ENCODE measurements at regions not wholly inside any gene's neighbourhood (a gene's known extent, or its start where the extent isn't known, plus 50 kb on each side); places are given as distances from the start of the nearest gene placed in this dataset.

GRCh38 chr10:9209105-9209798 lies 1154.8 kb downstream of the GATA3 start:
- Histone ChIP-seq H3K9me3 (ENCODE audit: low read depth) (no peaks in the 10 kb centered on the region), H3K4me1 (no peaks in the 10 kb centered on the region), H3K9ac (no peak overlapping the region), H3K4me3 (no peak overlapping the region), H2AFZ (replicated peaks) (no peak overlapping the region), H3K79me2 (ENCODE audit: low read depth) (no peaks in the 10 kb centered on the region), H4K20me1 (ENCODE audit: low read depth) (no peaks in the 10 kb centered on the region), H3K36me3 (no peaks in the 10 kb centered on the region), H3K4me2 (no peak overlapping the region), H3K27ac (no peak overlapping the region), H3K27me3 (peaks cover 8% of the 10 kb centered on the region), H3F3A (ENCODE audit: low read depth) (no peaks in the 10 kb centered on the region)
- no peak overlapping the region for H3K4me3 Mint-ChIP-seq
- no peaks in the 10 kb centered on the region for H3K9me3 Mint-ChIP-seq
- peak; percentile 79 for DNase-seq (ENCODE audit: low spot score)
- H3K4me1 Mint-ChIP-seq, result no peaks in the 10 kb centered on the region
- no peak overlapping the region for H3K27ac Mint-ChIP-seq
- TF ChIP-seq CTCF (IDR thresholded peaks at IDR 0.05) (peak; percentile 89), EZH2 (IDR thresholded peaks at IDR 0.05) (no peak)
- no peaks in the 10 kb centered on the region for H3K27me3 Mint-ChIP-seq (ENCODE audit: insufficient read depth, low read depth)
- H3K36me3 Mint-ChIP-seq, result no peaks in the 10 kb centered on the region

- Histone ChIP-seq H3K36me3 (no peaks in the 10 kb centered on the region), H3K27me3 (peaks cover 8% of the 10 kb centered on the region), H3K9ac (no peak overlapping the region), H3K79me2 (ENCODE audit: low read depth) (no peaks in the 10 kb centered on the region), H4K20me1 (ENCODE audit: low read depth) (no peaks in the 10 kb centered on the region), H3K27ac (no peak overlapping the region), H3F3A (ENCODE audit: low read depth) (no peaks in the 10 kb centered on the region), H3K9me3 (ENCODE audit: low read depth) (no peaks in the 10 kb centered on the region), H3K4me1 (no peaks in the 10 kb centered on the region), H3K4me2 (no peak overlapping the region), H2AFZ (replicated peaks) (no peak overlapping the region), H3K4me3 (no peak overlapping the region)
- Mint-ChIP-seq H3K9me3 (no peaks in the 10 kb centered on the region), H3K27ac (no peak overlapping the region), H3K4me3 (no peak overlapping the region), H3K4me1 (no peaks in the 10 kb centered on the region), H3K27me3 (ENCODE audit: insufficient read depth, low read depth) (no peaks in the 10 kb centered on the region), H3K36me3 (no peaks in the 10 kb centered on the region)
- TF ChIP-seq EZH2 (IDR thresholded peaks at IDR 0.05) (no peak), CTCF (IDR thresholded peaks at IDR 0.05) (peak; percentile 51), EZH2phosphoT487 (IDR thresholded peaks at IDR 0.05) (no peak)
- peak; percentile 4 for DNase-seq (ENCODE audit: low spot score)
Observed at GRCh38 chr10:9211228-9211627, 1156.7 kb downstream of the GATA3 start.

- H3K4me3 Mint-ChIP-seq, result no peak overlapping the region
- no peaks in the 10 kb centered on the region for H3K9me3 ChIP-seq (ENCODE audit: low read depth)
- H3K36me3 Mint-ChIP-seq, result no peaks in the 10 kb centered on the region
- no peak overlapping the region for H3K4me3 ChIP-seq
- H3K27me3 Mint-ChIP-seq (ENCODE audit: insufficient read depth, low read depth), result no peaks in the 10 kb centered on the region
- DNase-seq (ENCODE audit: low spot score), result no peak
- no peak overlapping the region for H2AFZ ChIP-seq (replicated peaks)
- no peaks in the 10 kb centered on the region for H3K79me2 ChIP-seq (ENCODE audit: low read depth)
- H3F3A ChIP-seq (ENCODE audit: low read depth), result no peaks in the 10 kb centered on the region
- H3K4me2 ChIP-seq, result no peak overlapping the region
- TF ChIP-seq EZH2 (IDR thresholded peaks at IDR 0.05), result no peak
- no peaks in the 10 kb centered on the region for H3K9me3 Mint-ChIP-seq
- H3K9ac ChIP-seq, result no peak overlapping the region
- no peak overlapping the region for H3K27ac Mint-ChIP-seq
- no peaks in the 10 kb centered on the region for H3K27me3 ChIP-seq
- no peaks in the 10 kb centered on the region for H4K20me1 ChIP-seq (ENCODE audit: low read depth)
- H3K4me1 Mint-ChIP-seq, result no peaks in the 10 kb centered on the region
- no peak overlapping the region for H3K27ac ChIP-seq
- H3K36me3 ChIP-seq, result no peaks in the 10 kb centered on the region
- H3K4me1 ChIP-seq, result no peaks in the 10 kb centered on the region
Observed at GRCh38 chr10:9214618-9215017, 1160.1 kb downstream of the GATA3 start.

GRCh38 chr10:9215121-9215520 lies 1160.6 kb downstream of the GATA3 start:
- H3K4me3 Mint-ChIP-seq, result no peak overlapping the region
- Histone ChIP-seq H2AFZ (replicated peaks) (no peak overlapping the region), H3K36me3 (no peaks in the 10 kb centered on the region), H3F3A (ENCODE audit: low read depth) (no peaks in the 10 kb centered on the region), H4K20me1 (ENCODE audit: low read depth) (no peaks in the 10 kb centered on the region), H3K27ac (no peak overlapping the region), H3K79me2 (ENCODE audit: low read depth) (no peaks in the 10 kb centered on the region), H3K4me2 (no peak overlapping the region), H3K9ac (no peak overlapping the region), H3K9me3 (ENCODE audit: low read depth) (no peaks in the 10 kb centered on the region), H3K4me1 (no peaks in the 10 kb centered on the region), H3K27me3 (no peaks in the 10 kb centered on the region), H3K4me3 (no peak overlapping the region)
- no peak for TF ChIP-seq EZH2 (IDR thresholded peaks at IDR 0.05)
- no peak for TF ChIP-seq CTCF (IDR thresholded peaks at IDR 0.05)
- no peak for TF ChIP-seq EZH2phosphoT487 (IDR thresholded peaks at IDR 0.05)
- H3K36me3 Mint-ChIP-seq, result no peaks in the 10 kb centered on the region
- H3K4me1 Mint-ChIP-seq, result no peaks in the 10 kb centered on the region
- no peaks in the 10 kb centered on the region for H3K9me3 Mint-ChIP-seq
- H3K27ac Mint-ChIP-seq, result no peak overlapping the region
- DNase-seq (ENCODE audit: low spot score), result no peak
- no peaks in the 10 kb centered on the region for H3K27me3 Mint-ChIP-seq (ENCODE audit: insufficient read depth, low read depth)

Data from neural progenitor cell (in vitro differentiated cells).